IMR-90 (cell line): ENCODE measurements at regions not wholly inside any gene's neighbourhood (a gene's known extent, or its start where the extent isn't known, plus 50 kb on each side); places are given as distances from the start of the nearest gene placed in this dataset.

Experiments
- ATAC-seq: fragments of 200-7000 bp; cut with Tn5 transposase; 2 replicates; pipeline ENCODE4 v1.9.1; 2020; ENCODE audit warnings: low read depth, mild to moderate bottlenecking, moderate library complexity
- BruUV-seq: library from RNA; stranded (reverse); fragments of 400-500 nt; replicated peaks from 2 replicates; lab custom pipeline; 2021; lab: Mats Ljungman, UMichigan
- CTCF ChIA-PET: fragments of 300-600 bp; formaldehyde crosslinking; extraction: SDS; loops from one replicate; lab custom pipeline; 2021; ENCODE audit warnings: antibody characterized with exemption; lab: Yijun Ruan, JAX
- POLR2A ChIA-PET: fragments of 300-600 bp; sonication (Branson Sonifier 250); formaldehyde crosslinking; loops from one replicate; lab custom pipeline; 2022; ENCODE audit warnings: antibody characterized with exemption; ENCODE audit not compliant: unreplicated experiment; lab: Charles Lee
- DNase-seq: peaks from one replicate; pipeline ENCODE4 v3.0.0; 2013
- H2AFZ ChIP-seq: replicated peaks from 2 replicates; pipeline ENCODE3; 2013; ENCODE audit warnings: low read length, mild to moderate bottlenecking; ENCODE audit not compliant: poor library complexity
- H2AK5ac ChIP-seq: 2 replicates; pipeline ENCODE4 v1.6.1; 2013; ENCODE audit warnings: low read depth, low read length, inconsistent platforms
- H2AK9ac ChIP-seq: replicated peaks from 2 replicates; pipeline ENCODE3; 2013; ENCODE audit warnings: mild to moderate bottlenecking, low read depth, low read length, moderate library complexity; ENCODE audit not compliant: poor library complexity
- H2BK120ac ChIP-seq: 2 replicates; pipeline ENCODE4 v1.6.1; 2013; ENCODE audit warnings: low read depth, low read length, inconsistent platforms
- H2BK15ac ChIP-seq: 3 replicates; pipeline ENCODE4 v1.6.1; 2013; ENCODE audit warnings: low read depth, low read length, inconsistent platforms
- H2BK20ac ChIP-seq: 2 replicates; pipeline ENCODE4 v1.6.1; 2013; ENCODE audit warnings: low read depth, mild to moderate bottlenecking, inconsistent platforms, low read length, moderate library complexity
- H2BK5ac ChIP-seq: 2 replicates; pipeline ENCODE4 v1.6.1; 2013; ENCODE audit warnings: mild to moderate bottlenecking, low read depth, low read length, inconsistent platforms; ENCODE audit not compliant: poor library complexity, severe bottlenecking
- H3K14ac ChIP-seq: replicated peaks from 2 replicates; pipeline ENCODE4 v1.6.1; 2013; ENCODE audit warnings: low read depth, low read length, inconsistent platforms
- H3K18ac ChIP-seq: 2 replicates; pipeline ENCODE4 v1.6.1; 2013; ENCODE audit warnings: low read depth, low read length, control low read depth
- H3K23ac ChIP-seq: 2 replicates; pipeline ENCODE4 v1.6.1; 2013; ENCODE audit warnings: low read depth, low read length, inconsistent platforms
- H3K27ac ChIP-seq: 2 replicates; pipeline ENCODE4 v1.5.1; 2013; ENCODE audit warnings: mild to moderate bottlenecking, control low read depth, low read length; ENCODE audit not compliant: insufficient read depth
- H3K27me3 ChIP-seq: 2 replicates; pipeline ENCODE4 v1.6.1; 2013; ENCODE audit warnings: low read length; ENCODE audit not compliant: control insufficient read depth, insufficient read depth
- H3K36me3 ChIP-seq: 2 replicates; pipeline ENCODE4 v1.6.1; 2013; ENCODE audit warnings: low read length, mixed read lengths; ENCODE audit not compliant: control insufficient read depth, insufficient read depth
- H3K4ac ChIP-seq: 2 replicates; pipeline ENCODE4 v1.6.1; 2013; ENCODE audit warnings: low read depth, low read length, inconsistent platforms
- H3K4me1 ChIP-seq: 2 replicates; pipeline ENCODE4 v1.6.1; 2013; ENCODE audit warnings: low read length, mixed read lengths; ENCODE audit not compliant: control insufficient read depth, insufficient read depth
- H3K4me2 ChIP-seq: 2 replicates; pipeline ENCODE4 v1.6.1; 2013; ENCODE audit warnings: low read depth, mild to moderate bottlenecking, control low read depth, low read length, moderate library complexity
- H3K4me3 ChIP-seq: 2 replicates; pipeline ENCODE4 v1.5.1; 2013; ENCODE audit warnings: low read depth, mild to moderate bottlenecking, control low read depth, low read length, moderate library complexity; ENCODE audit not compliant: insufficient read depth
- H3K56ac ChIP-seq: 2 replicates; pipeline ENCODE4 v1.6.1; 2013; ENCODE audit warnings: low read length, inconsistent platforms; ENCODE audit not compliant: insufficient read depth; ENCODE audit errors: extremely low read depth
- H3K79me1 ChIP-seq, 2 experiments: 2 replicates each; pipeline ENCODE4 v1.6.1; 2013; ENCODE audit warnings: low read length in 2 of 2, inconsistent platforms in 1 of 2, low read depth in 1 of 2
- H3K9ac ChIP-seq: 2 replicates; pipeline ENCODE4 v1.6.1; 2013; ENCODE audit warnings: low read depth, low read length, control low read depth
- H3K9me1 ChIP-seq: 2 replicates; pipeline ENCODE4 v1.6.1; 2013; ENCODE audit warnings: low read length, inconsistent platforms; ENCODE audit not compliant: insufficient read depth
- H3K9me3 ChIP-seq: 2 replicates; pipeline ENCODE4 v1.6.1; 2013; ENCODE audit warnings: low read length; ENCODE audit not compliant: control insufficient read depth, insufficient read depth
- H4K20me1 ChIP-seq: 2 replicates; pipeline ENCODE4 v1.6.1; 2013; ENCODE audit warnings: low read length, inconsistent platforms; ENCODE audit not compliant: insufficient read depth
- H4K5ac ChIP-seq: 2 replicates; pipeline ENCODE4 v1.6.1; 2013; ENCODE audit warnings: mild to moderate bottlenecking, low read depth, low read length, control low read depth
- H4K8ac ChIP-seq, 2 experiments: 2 replicates each; pipeline ENCODE4 v1.6.1; 2013; ENCODE audit warnings: low read depth in 2 of 2, low read length in 2 of 2, control low read depth in 1 of 2, inconsistent platforms in 1 of 2
- H4K91ac ChIP-seq: 2 replicates; pipeline ENCODE4 v1.6.1; 2013; ENCODE audit warnings: low read depth, low read length, inconsistent platforms; ENCODE audit not compliant: insufficient read depth
- RFX5 ChIP-seq: IDR thresholded peaks from 2 replicates; pipeline ENCODE4 v1.8.0; 2012; ENCODE audit warnings: low read depth, mild to moderate bottlenecking, low read length, moderate library complexity
- WGBS, 2 experiments: methylation state at CpG; one replicate each; pipeline versions ENCODE4 v1.1.5 to v1.1.7; 2013; ENCODE audit warnings: missing lambda C conversion rate in 2 of 2; ENCODE audit not compliant: insufficient read length in 1 of 2; ENCODE audit errors: extremely low coverage in 2 of 2; 5-methylcytosine and 5-hydroxymethylcytosine counted together
- dilution Hi-C: fragments of 300-500 bp; cut with HindIII; formaldehyde crosslinking; loops from one replicate; pipeline ENCODE4 v1.14.3; 2018; ENCODE audit warnings: low sequenced_read_pairs; ENCODE audit not compliant: unreplicated experiment
- in situ Hi-C: fragments of 300-500 bp; cut with MboI; formaldehyde crosslinking; loops from 3 replicates; pipeline ENCODE4 v1.14.3; 2019; ENCODE audit warnings: low sequenced_read_pairs, inconsistent platforms, mixed read lengths
- intact Hi-C: fragments of 100-400 bp; cut with micrococcal nuclease; formaldehyde crosslinking; loops from 2 replicates; pipeline ENCODE4 v1.10.0; 2022

GRCh38 chr3:193029800-193030199 lies 112.1 kb upstream of the MB21D2 start:
- Histone ChIP-seq H3K27me3 (peaks cover 10% of the 10 kb centered on the region), H2BK120ac (no peak overlapping the region), H3K14ac (no peak overlapping the region), H3K9ac (no peak overlapping the region), H2AFZ (no peak overlapping the region), H3K27ac (no peak overlapping the region), H3K4ac (no peak overlapping the region), H3K56ac (no peak overlapping the region), H3K23ac (no peak overlapping the region), H3K4me2 (no peak overlapping the region), H3K9me3 (no peaks in the 10 kb centered on the region), H3K9me1 (no peaks in the 10 kb centered on the region), H2BK5ac (no peak overlapping the region), H3K36me3 (no peaks in the 10 kb centered on the region), H3K79me1 (no peaks in the 10 kb centered on the region), H4K8ac (no peak overlapping the region), H2AK9ac (no peak overlapping the region), H3K4me3 (no peak overlapping the region), H2AK5ac (no peak overlapping the region), H4K20me1 (no peaks in the 10 kb centered on the region), H4K5ac (no peak overlapping the region), H2BK15ac (no peak overlapping the region), H3K4me1 (no peaks in the 10 kb centered on the region), H3K18ac (no peak overlapping the region), H4K91ac (no peak overlapping the region), H2BK20ac (no peak overlapping the region)
- in situ Hi-C loops (loop anchor here (25.0 kb wide), 1 partner anchor 467 kb away; no protein-coding TSS in a partner anchor), dilution Hi-C loops (no loop called here), intact Hi-C loops (no loop called here)
- WGBS, 2 experiments = no CpG with 5 or more reads among the region's 2 CpGs
- ATAC-seq (no peak), DNase-seq (no peak)
- CTCF ChIA-PET = no interaction called here
- POLR2A ChIA-PET = no interaction called here
- no peak for TF ChIP-seq RFX5
- no TSS peak for BruUV-seq
